GM23248 (cell line): ENCODE measurements at regions not wholly inside any gene's neighbourhood (a gene's known extent, or its start where the extent isn't known, plus 50 kb on each side); places are given as distances from the start of the nearest gene placed in this dataset.

Experiments
- DNase-seq: peaks from one replicate; pipeline ENCODE4 v3.0.0-alpha.2; 2015
- H2AFZ ChIP-seq: fragments of 200-600 bp; sonication (generic); 2 replicates; pipeline ENCODE4 v1.6.1; 2016; ENCODE audit warnings: antibody characterized with exemption
- H3F3A ChIP-seq: fragments of 200-600 bp; sonication (generic); 2 replicates; pipeline ENCODE4 v1.6.1; 2016; ENCODE audit warnings: mild to moderate bottlenecking, antibody characterized with exemption, mixed run types; ENCODE audit not compliant: insufficient read depth
- H3K27ac ChIP-seq: fragments of 200-600 bp; sonication (generic); 2 replicates; pipeline ENCODE4 v1.5.1; 2016; ENCODE audit warnings: mild to moderate bottlenecking
- H3K27me3 ChIP-seq: fragments of 200-600 bp; sonication (generic); replicated peaks from 2 replicates; pipeline ENCODE4 v1.6.1; 2016; ENCODE audit warnings: mild to moderate bottlenecking; ENCODE audit not compliant: insufficient read depth
- H3K36me3 ChIP-seq: fragments of 200-600 bp; sonication (generic); 2 replicates; pipeline ENCODE4 v1.6.1; 2016; ENCODE audit warnings: low read depth, mild to moderate bottlenecking
- H3K4me1 ChIP-seq: fragments of 200-600 bp; sonication (generic); 2 replicates; pipeline ENCODE4 v1.6.1; 2016; ENCODE audit warnings: mild to moderate bottlenecking; ENCODE audit not compliant: insufficient read depth
- H3K4me2 ChIP-seq: fragments of 200-600 bp; sonication (generic); one replicate; pipeline ENCODE4 v1.6.1; 2016; ENCODE audit warnings: mild to moderate bottlenecking; ENCODE audit not compliant: unreplicated experiment
- H3K4me3 ChIP-seq: fragments of 200-600 bp; sonication (generic); 2 replicates; pipeline ENCODE4 v1.5.1; 2016; ENCODE audit warnings: mild to moderate bottlenecking
- H3K79me2 ChIP-seq: fragments of 200-600 bp; sonication (generic); 2 replicates; pipeline ENCODE4 v1.6.1; 2016; ENCODE audit warnings: mild to moderate bottlenecking; ENCODE audit not compliant: insufficient read depth
- H3K9ac ChIP-seq: fragments of 200-600 bp; sonication (generic); 2 replicates; pipeline ENCODE4 v1.6.1; 2016; ENCODE audit warnings: mild to moderate bottlenecking
- H3K9me2 ChIP-seq: fragments of 200-600 bp; sonication (generic); 2 replicates; pipeline ENCODE4 v1.6.1; 2016; ENCODE audit warnings: mixed run types, mild to moderate bottlenecking, moderate library complexity; ENCODE audit not compliant: insufficient read depth
- H3K9me3 ChIP-seq: fragments of 200-600 bp; sonication (generic); one replicate; pipeline ENCODE4 v1.6.1; 2017; ENCODE audit warnings: low read depth
- H4K20me1 ChIP-seq: fragments of 200-600 bp; sonication (generic); 2 replicates; pipeline ENCODE4 v1.6.0; 2016; ENCODE audit not compliant: insufficient read depth
- EZH2 ChIP-seq: fragments of 200-600 bp; sonication (generic); IDR thresholded peaks from 2 replicates; pipeline ENCODE4 v1.6.1; 2018; ENCODE audit warnings: antibody characterized with exemption, mild to moderate bottlenecking; ENCODE audit not compliant: insufficient read depth, poor library complexity, severe bottlenecking
- EZH2phosphoT487 ChIP-seq: fragments of 200-600 bp; sonication (generic); IDR thresholded peaks from 2 replicates; pipeline ENCODE4 v1.6.1; 2018; ENCODE audit warnings: antibody characterized with exemption, moderate library complexity, mild to moderate bottlenecking, low read depth; ENCODE audit not compliant: insufficient read depth
- WGBS, 2 experiments: methylation state at CpG; one replicate each; pipeline ENCODE4 v1.1.6; 2015 to 2017; ENCODE audit warnings: low lambda C conversion rate in 2 of 2, low coverage in 1 of 2; ENCODE audit errors: missing lambda C conversion rate in 2 of 2; 5-methylcytosine and 5-hydroxymethylcytosine counted together
- in situ Hi-C: fragments of 300-500 bp; cut with MboI; formaldehyde crosslinking; loops from 2 replicates; pipeline ENCODE4 v1.15.0; 2020

- in situ Hi-C loops: no loop called here
- Histone ChIP-seq H3K9me3 (no peaks in the 10 kb centered on the region), H3K9me2 (no peaks in the 10 kb centered on the region), H3K36me3 (no peaks in the 10 kb centered on the region), H3K4me1 (peaks cover 16% of the 10 kb centered on the region), H4K20me1 (no peaks in the 10 kb centered on the region), H3K27me3 (no peaks in the 10 kb centered on the region), H3K79me2 (no peaks in the 10 kb centered on the region), H3K27ac (no peak overlapping the region), H3K4me3 (no peak overlapping the region), H3K4me2 (no peak overlapping the region), H2AFZ (no peak overlapping the region), H3K9ac (no peak overlapping the region), H3F3A (0 out of 2 replicates have a peak, but pooled peaks cover 5% of the 10 kb centered on the region)
- TF ChIP-seq EZH2phosphoT487 (no peak), EZH2 (no peak)
- WGBS, 2 experiments: 70 to 73% methylated on average over 5 of the region's 5 CpGs
- no peak for DNase-seq
Measured at GRCh38 chr3:194287977-194288706, 63.0 kb downstream of the CPN2 start.
